ENCODE measurements at regions not wholly inside any gene's neighbourhood (a gene's known extent, or its start where the extent isn't known, plus 50 kb on each side); places are given as distances from the start of the nearest gene placed in this dataset.

DNA sequence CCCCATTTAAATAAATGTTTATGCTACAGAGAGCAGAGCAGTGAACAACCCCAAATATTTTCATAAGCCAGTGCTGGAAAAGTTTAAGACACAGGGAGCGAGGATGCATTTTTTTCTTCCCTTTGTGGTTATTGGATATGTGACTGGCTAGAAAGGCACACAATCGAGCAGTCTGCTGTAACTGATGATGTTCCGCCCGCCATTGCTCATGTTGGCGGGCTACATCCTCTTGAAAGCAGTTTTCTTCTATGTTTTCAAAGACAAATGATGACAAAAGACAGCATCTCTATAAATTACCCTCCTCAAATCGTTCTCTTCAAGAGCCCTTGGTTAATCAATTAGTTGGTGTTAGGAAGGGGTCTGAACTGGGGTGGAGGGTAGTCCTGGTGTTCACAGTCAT is 269.8 kb downstream of the SKAP2 start:
- DNase-seq (ENCODE audit: low read depth), result no peak
- no peak for TF ChIP-seq CTCF (conservative IDR thresholded peaks at IDR 0.05; ENCODE audit: low read depth, low read length)
- H3K4me3 ChIP-seq (ENCODE audit: low read length), result no peak overlapping the region

DNA sequence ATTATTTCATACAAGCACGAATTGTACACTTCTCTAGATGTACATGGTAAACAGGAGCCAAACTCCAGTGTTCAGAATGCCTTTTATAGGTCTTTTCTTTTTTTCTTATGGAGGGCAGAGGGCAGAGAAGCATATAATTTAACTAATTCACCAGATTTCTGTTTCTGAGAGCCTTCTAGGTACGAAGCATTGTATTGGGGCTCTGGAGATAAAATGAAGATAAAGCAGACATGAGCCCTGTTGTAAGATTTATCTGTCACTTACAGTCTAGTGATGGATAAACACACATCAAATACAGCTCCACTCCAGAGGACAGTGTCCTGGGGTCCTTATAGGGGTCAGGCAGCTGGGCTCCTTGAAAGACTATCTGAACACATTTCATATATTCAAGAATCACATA is 265.5 kb downstream of the SKAP2 start:
- TF ChIP-seq CTCF (conservative IDR thresholded peaks at IDR 0.05; ENCODE audit: low read depth, low read length), result no peak
- no peak for DNase-seq (ENCODE audit: low read depth)
- no peak overlapping the region for H3K4me3 ChIP-seq (ENCODE audit: low read length)

DNA sequence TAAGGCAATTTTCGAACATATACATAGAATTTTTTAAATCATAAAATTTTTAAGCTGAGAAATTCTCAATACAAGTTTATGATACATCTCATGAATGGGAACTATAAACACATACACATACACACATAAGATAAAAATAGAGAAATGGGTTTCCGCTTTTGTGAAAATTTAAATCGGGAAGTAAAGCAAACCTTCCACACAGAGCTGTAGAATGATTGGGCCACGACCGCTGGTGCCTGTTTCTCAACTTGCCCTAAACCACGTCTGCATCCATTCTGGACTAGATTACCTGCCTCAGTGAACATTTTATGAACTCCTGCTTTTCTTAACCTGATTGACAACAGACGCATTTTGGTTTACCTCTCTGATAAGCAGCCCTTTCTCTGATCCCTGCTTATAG is 264.4 kb downstream of the SKAP2 start:
- no peak for TF ChIP-seq CTCF (conservative IDR thresholded peaks at IDR 0.05; ENCODE audit: low read depth, low read length)
- DNase-seq (ENCODE audit: low read depth), result no peak
- no peak overlapping the region for H3K4me3 ChIP-seq (ENCODE audit: low read length)

GRCh38 chr7:26600411-26600810 is 264.0 kb downstream of the SKAP2 start:
- no peak for TF ChIP-seq CTCF (conservative IDR thresholded peaks at IDR 0.05; ENCODE audit: low read depth, low read length)
- H3K4me3 ChIP-seq (ENCODE audit: low read length), result no peak overlapping the region
- DNase-seq (ENCODE audit: low read depth), result no peak

GRCh38 chr7:26603631-26604030 is 260.8 kb downstream of the SKAP2 start:
- TF ChIP-seq CTCF (conservative IDR thresholded peaks at IDR 0.05; ENCODE audit: low read depth, low read length), result no peak
- H3K4me3 ChIP-seq (ENCODE audit: low read length), result no peak overlapping the region
- no peak for DNase-seq (ENCODE audit: low read depth)

DNA sequence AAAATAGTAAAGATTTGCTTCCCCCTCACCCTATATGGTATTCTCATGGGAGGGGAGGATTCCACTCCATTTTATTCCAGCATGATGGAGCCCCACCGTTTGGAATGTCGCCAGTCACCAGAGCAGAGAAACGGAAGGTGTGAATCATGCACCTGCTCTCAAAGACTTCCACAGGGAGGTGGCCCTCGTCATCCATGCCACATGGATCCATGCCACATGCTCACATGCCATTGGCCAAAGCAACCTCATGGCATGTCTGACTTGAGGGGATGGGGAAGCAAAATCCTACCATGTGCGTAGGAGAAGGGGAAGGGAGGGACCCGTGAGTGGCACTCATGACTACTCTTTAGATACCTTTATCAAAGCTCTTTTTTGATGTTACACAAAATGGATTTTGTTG is 256.0 kb downstream of the SKAP2 start:
- TF ChIP-seq CTCF (conservative IDR thresholded peaks at IDR 0.05; ENCODE audit: low read depth, low read length), result no peak
- DNase-seq (ENCODE audit: low read depth), result no peak
- H3K4me3 ChIP-seq (ENCODE audit: low read length), result no peak overlapping the region

DNA sequence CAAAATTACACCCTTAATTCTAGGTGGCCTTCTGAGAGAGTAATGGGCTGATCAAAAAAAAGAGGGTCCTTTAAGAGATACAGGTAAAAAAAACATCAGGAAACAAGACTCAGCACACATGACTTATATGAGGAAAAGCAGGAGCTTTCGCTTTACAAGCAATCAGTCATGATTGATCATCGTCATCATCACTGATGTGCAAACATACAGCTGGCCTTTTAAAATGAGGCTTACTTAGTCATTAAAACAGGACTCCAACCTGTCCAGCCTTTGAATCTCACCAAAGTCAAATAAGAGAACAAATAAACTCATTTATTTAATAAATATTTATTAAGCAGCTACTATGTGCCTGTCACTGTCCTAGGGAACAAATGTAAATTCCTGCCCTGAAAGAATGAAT is 255.3 kb downstream of the SKAP2 start:
- TF ChIP-seq CTCF (conservative IDR thresholded peaks at IDR 0.05; ENCODE audit: low read depth, low read length), result no peak
- no peak for DNase-seq (ENCODE audit: low read depth)

More for the DNA sequence above, 255.3 kb downstream of the SKAP2 start:
- H3K4me3 ChIP-seq (ENCODE audit: low read length), result no peak overlapping the region
